ENCODE measurements at regions not wholly inside any gene's neighbourhood (a gene's known extent, or its start where the extent isn't known, plus 50 kb on each side); places are given as distances from the start of the nearest gene placed in this dataset.
"Not testable (repeated sequence)": the region's sequence is repeated elsewhere in the genome, so short reads cannot be mapped to it uniquely, and the experiment has no call there.

DNA sequence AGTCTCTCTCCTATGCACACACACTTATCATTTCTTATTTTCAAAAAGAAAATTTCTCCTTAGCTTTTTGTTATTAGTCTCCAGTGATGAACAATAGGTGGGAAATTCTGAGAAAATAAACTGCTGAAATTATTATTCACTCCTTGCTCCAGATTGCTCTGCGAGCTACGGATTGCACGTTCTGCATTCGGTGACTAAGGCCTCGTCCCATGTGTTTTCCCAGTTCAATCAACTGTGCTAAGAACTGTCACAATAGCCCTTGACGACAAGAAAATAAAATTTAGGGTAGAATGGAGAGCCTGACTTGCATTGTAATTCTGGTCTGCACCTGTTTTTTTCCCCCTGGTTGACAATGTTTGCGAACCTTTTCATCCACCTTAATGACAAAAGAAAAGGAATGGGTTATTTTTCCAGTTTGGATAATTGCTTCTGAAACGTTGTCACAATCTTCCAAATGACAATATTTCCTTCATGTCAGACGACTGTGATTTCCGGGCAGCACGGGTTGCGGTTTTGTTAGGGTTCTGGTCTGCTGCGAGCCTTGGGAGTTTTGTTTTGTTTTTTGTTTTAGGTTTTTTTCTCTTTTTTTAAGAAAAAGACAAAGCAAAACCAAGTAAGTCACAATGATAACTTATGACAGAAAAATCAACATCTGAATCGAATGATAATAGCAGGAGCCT lies 124.5 kb upstream of the NOCT start:
- DNase-seq = no peak

DNA sequence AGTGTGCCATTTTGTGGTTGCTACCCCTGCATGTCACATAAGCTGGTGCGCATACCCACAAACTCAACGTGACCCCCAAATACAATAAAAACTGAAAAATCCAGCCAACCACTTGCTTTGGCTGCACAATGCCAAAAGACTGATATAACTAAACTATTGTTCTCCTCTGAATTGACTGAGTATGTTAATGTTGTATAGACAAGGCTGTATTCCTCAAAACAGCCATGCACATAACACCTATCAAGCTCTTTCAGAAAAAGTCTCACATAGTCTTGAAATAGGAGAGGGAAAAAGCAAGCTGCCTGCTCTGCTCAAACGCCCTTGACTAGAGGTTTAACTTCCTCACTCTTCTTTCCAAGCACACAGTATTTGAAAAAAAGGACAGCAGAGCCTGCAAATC lies 126.4 kb upstream of the NOCT start:
- no peak for DNase-seq

DNA sequence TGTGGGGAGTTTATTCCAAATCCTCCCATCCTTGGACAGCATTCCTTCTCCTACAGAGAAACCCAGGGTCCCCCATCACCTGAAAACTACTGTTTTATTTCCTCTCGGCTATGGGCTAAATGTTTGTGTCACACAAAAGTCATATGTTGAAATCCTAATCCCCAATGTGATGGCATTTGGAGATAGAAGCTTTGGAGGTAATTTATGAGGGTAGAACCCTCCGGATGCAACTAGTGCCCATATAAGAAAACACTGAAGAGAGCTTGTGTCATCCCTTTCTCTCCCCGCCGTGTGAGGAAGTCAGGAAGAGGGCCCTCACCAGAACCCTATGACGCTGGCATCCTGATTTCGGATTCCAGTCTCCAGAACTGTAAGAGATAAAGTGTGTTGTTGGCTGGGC lies 127.8 kb upstream of the NOCT start:
- DNase-seq = no peak

DNA sequence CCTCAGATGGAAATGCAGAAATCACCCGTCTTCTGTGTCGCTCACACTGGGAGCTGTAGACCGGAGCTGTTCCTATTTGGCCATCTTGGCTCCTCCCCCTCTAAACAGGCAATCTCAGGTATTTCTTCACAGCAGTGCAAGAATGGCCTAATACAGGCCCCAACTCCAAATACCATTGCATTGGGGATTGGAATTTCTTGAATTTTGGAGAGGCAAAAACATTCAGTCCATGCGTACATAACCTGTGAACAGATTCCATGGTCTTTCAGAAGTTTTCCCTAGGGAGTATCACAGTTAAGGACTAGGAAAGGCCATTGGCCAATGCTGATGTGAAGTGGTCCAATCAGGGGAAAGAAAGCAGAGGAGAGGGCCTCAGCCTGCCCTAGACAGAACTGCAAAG lies 128.2 kb upstream of the NOCT start:
- no peak for DNase-seq

DNA sequence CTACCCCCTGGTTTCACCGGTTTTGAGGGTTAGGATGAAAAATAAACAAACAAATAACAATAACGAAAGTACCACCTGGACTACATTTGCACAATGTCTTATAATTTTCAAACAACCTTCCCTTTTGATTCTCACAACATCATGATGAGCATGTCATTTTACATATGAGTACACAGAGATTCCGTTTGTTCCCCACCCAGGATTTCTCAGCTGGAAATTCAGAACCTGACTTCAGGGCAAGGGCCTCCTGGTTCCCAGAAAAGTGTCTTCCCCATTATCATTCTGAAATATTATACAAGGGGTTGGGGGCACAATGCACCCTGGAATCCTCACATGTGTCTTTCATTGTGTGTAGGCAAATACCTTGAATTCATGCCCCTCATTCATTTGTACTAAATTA lies 135.8 kb upstream of the NOCT start:
- no peak for DNase-seq

DNA sequence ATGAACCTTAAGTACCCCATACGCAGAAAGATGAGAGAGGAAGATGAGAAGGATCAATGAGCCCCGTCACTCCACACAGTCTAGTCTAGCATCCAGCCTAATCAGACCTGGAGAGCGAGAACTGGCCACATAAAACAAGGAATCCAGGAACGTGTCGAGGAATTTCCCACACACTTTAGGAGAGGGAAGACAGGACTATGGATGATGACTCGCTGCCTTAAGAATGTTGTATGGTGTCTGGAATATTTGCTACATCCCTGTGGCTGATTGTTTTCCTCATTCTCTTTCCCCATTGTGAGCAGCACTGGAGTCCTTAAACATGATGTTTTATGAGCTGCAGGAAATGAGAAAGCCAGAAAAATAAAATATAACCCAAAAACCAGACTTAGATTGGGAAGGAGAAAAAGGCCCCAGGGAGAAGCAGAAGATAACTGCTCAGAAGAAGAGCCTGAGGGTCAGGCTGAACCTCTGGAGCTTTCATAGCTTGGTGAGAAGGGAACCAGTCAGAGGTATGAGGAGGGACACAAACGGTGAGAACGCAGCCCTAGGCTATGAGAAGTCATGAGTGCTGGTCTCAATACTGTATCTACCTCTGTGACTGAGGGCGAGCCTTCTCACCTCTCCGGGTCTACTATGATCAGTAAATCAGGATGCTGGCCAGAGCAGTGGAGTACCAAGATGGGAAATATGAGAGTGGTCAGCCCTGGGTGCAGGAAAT lies 139.5 kb upstream of the NOCT start:
- no peak for DNase-seq

DNA sequence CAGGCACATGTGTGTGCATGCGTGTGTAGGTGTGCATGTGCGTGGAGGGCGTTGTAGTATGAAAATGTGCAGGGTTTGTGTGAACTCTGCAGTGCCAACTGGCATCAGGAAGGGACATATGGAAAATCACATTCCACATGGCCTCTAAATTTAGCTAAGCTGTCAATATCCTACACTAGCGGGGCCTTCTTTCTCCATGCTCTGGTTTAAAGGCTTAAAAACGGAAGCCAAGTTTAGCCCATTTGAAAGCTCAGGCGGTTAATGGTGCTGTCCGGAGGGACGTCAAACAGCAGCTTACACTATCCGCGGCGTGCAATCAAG lies 144.1 kb upstream of the NOCT start:
- DNase-seq = no peak

DNA sequence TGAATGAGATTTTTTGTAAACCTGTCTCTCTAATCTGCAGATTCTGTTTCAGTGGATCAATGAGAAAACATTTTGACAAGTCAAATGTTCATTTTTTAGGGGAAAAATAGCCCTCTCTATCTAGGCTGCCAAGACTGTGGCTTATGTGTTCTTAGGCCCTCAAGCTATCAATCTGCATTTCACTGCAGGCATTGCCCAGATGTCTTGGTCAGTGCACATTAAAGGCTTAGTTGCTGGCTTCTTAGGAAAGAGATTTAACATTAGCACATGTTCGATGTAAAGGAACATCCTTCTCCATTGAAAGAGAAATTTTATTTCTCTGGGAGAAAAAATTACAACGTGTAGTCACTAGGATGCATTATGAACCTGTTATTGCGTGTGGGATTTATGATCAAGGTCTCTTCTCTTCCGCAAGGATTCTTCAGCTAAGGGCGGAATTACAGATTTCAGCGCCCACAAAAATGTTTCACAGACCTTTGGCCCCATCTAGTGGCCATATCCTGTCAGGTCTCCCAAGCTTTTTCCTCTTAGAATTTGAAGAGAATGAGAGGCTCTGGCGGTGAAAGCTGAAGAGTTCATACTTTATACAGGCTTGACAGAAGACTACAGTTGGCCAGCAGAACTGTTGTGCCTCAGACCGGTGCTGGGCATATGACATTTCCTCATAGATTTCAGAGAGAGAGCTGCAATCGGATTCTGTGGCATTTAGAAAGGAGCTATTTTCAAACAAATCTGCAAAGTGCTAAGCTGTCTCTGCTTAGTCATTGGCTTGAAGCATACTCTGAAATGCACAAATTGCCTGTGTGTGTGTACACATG lies 144.6 kb upstream of the NOCT start:
- peak; percentile 2 for DNase-seq

DNA sequence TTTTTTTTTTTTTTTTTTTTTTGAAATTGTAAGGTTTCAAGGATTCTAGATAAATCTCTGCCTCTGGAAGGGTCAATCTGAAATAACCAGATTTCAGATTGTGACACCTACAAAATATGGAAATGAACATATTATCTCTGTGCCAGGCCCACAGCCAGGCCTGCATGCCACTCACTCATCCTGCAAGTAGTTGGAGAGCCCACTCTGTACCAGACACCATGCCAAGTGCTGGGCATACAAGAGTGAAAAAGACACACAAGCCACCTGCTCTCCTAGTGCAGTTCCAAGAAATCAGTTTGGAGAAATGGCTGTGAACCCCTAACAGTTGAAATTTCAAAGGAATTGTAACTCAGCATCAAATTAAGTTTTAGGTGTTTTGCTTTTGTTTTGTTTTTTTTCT lies 145.9 kb upstream of the NOCT start:
- no peak for DNase-seq

DNA sequence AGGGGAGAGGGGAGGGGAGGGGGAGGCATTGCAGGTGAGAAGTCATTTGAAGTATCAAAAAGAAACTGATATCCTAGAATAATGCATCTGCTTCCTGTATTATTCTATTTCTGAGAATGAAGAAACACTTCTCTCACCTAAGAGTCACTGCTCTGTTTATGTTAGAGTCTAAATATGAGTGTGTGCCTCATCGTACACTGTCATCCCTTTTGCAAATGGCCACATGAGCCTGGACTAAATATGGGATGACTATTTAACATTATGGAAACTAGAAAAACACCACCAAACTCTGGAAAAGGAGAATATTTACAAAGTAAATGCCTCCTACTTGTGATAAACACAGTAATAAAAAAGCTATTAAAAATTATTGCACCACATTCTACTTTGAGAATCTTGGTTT lies 146.4 kb upstream of the NOCT start:
- no peak for DNase-seq

DNA sequence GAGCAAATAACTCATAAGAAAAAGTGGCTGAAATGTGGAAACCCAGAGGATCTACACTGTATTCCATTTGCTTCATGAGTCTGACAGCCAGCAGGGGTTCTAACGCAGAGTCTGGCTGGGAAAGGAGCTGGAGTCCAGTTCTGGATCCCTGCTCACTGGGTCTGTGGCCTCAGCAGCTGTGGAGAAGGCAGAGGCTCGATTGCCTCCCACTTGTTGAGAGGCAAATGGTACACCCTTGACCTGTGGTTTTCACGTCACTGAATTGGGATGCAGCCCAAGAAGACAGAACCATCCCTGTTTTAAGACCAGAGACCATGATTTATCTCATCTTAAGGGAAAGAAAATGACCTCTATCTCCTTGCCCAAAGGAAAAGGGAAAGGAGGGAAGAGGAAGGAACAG lies 147.0 kb upstream of the NOCT start:
- no peak for DNase-seq

DNA sequence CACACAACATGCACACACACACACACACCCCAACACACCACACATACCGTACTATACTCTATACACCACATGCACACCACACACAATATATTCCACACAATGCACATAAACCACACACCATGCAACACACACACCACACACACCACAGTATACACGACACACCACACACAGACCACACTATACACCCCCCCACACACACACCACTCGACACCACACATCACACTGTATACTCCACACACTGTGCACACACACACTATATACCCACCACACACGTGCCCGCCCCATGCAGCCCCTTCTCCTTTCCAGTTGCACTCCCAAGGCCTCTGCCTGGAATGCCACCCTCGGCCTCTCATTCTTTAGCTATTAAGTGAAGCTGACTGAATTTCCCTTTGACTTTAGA lies 148.2 kb upstream of the NOCT start:
- DNase-seq = no peak

DNA sequence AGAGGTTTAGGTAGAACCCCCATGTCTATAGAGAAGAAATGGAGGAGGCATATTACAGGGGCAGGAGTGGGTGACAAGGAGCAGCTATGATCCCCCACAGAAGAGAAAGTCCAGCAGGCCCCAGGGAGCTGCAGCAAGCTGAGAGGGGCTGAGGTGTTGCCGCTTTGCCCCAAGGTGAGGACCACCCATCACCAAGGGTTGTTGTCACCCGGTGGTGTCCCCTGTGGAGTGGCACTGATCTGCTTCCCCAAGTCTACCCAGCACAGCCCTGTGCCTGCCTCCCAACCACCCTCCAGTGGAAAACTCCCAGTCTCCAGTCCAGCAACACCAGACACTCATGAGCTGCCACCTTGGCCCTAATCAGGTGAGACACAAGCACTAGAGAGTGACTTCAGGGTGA lies 149.3 kb upstream of the NOCT start:
- DNase-seq = no peak

DNA sequence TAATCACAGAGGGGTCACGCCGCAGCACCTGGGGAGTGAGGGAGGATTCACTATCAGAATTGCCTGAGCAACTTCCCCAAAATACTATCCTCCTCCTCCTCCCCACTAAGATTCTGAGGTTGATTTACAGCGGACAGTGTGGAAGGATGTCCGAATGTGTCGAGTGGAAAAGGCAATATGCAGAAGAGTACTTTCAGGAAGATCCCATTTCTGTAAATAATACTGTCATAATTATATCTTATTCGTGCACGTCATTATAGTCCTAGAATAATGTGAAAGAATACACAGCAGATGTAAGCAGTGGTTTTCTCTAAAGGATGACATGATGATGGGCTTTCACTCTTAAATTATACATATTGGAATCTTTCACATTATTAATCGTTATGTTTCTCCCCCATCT lies 149.8 kb upstream of the NOCT start:
- DNase-seq = no peak

DNA sequence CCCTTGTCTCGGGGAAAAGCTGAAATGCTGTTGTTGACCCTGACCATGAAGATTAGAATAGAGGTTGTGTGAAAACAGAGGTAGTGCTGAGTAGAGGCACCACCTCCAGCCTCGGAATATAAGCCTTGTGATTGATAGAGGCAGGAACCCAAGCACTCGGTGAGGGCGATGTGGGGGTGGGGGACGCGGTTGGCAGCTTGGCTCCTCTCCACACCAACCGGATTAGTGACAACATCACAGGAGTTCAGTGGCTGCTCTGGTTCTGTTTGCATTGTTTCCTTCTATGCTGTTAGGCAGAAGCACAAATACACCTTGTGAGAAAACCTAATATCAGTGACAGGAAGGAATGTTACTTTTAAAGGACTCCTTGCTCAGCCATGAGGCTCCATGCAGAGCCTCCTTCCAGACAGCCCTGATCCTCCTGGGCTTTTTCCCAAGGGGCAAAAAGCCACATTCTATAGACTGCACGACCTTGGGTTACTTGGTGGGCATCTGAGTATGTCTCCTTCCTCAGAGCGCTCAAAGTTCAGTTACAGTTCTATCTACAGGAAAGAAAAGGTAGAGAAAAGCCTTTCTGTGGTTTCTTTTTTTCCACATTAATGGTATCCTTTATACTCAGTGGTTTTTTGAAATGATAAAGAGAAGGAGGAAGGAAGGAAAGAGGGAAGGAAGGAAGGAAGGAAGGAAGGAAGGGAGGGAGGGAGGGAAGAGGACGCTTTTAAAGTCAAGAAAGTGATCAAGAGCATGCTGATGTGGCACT lies 150.4 kb upstream of the NOCT start:
- no peak for DNase-seq

DNA sequence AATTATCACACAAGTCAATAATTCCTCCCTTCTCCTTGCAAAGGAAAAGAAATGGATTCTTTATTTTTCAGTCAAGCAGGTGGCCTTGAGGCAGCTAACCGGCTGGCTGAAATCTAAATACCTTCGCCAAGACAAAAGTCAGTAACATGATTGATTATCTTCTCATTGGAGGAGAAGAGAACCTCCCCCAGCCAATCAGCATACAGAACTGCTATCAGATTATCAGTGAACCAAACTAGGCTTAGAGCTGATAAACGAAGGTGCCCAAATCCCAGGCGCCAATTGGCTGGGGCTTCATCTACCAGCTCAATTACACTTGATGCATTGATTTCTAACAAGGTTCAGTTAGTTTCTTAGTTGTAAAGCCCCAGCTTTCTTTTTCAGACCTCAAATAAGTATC lies 152.4 kb upstream of the NOCT start:
- no peak for DNase-seq

DNA sequence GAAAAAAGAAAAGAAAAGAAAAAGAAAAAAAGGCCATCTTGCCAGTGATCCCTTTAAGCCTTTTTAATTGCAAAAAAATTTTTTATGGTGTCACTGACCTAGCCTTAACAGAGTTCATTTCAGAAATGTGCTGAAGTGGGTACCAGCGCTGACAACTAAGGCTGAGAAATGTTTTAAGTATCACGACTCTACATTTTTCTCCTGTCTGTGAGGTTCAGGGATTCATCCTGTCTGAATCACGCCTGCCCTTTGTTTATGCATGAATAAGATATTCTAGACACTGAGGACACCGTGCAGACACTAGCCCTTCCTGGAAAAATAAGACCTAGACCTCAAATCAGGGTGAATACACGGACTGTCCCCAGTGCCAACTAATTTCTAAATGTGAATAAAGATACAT lies 154.4 kb upstream of the NOCT start:
- no peak for DNase-seq

DNA sequence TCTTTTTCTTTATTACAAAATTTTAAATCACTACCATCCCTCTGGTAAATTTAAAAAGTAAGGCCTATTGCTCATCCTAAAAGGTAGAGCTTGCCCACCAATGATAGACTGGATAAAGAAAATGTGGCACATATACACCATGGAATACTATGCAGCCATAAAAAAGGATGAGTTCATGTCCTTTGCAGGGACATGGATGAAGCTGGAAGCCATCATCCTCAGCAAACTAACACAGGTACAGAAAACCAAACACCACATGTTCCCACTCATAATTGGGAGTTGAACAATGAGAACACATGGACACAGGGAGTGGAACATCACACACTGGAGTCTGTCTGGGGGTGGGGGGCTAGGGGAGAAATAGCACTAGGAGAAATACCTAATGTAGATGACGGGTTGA lies 155.2 kb upstream of the NOCT start:
- not testable (repeated sequence) for DNase-seq

DNA sequence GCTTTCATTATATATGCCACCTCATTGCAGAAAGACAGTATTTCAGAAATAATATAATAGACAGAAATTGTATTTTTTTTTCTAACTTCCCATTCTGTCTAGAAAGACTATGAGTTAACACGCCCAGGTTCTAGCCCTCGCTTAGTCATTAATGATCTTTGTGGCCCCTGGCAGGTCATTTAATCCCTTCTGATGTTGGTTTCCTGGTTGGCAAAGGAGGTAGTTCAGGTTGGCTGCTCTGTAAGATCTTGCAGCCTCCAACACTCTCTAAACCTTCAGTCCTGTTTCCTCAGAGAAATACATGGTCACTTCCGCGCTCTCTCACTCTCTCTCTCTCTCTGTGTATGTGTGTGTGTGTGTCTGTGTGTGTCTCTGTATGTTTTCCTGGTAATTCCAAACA lies 156.3 kb upstream of the NOCT start:
- no peak for DNase-seq

DNA sequence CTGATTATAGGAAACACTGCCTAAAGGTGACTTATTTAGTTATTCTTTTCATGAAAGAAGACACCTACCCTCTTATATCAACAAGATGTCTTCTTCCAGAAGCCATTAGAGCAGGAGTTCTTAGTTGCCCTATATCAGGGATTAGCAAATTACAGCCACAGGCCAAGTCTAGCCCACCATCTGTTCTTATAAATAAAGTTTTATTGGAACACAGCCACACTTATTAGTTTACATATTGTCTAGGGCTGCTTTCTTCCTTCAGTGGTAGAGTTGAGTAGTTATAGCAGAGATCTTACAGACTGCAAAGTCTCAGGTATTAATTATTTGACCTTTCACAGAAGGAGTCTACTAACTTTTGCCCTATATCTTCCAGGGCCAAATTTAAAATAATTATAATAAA lies 157.2 kb upstream of the NOCT start:
- no peak for DNase-seq

DNA sequence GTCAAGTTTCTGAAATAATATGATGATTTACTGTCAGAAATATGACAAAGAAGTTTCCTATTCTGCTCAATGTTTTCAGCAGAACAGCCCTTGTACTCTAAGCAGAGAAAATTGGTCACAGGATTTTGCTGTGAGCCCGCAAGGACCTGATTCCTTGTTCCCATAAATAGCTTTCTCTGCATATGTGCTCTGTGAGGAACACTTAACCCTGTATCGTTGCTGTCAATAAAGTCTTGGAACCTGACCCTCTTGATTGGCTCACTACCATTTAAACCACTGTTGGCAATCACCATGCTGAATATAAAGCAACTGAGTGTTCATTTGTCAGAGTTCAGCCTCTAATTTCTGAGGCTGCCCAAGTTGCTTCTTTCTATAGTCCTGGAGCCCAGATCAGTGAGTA lies 158.2 kb upstream of the NOCT start:
- DNase-seq = no peak

DNA sequence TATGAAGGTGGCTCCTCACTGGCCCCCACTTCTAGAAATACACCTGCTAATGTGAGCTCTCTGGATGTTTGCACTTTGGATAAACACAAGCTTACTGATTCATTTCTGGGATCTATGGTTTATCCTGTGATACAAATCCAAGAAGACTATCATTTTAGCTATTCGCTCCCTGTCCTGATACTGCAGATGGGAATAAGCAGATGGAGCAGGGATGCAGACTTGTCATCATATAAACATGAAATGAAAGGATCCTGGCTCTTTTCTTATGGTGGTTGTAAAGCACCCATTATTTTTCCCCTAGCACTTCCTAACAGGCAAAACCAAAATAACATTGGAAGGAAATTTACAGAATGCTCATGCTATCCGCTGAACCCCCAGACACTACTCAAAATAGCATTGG lies 162.9 kb upstream of the NOCT start:
- DNase-seq = no peak

All from activated effector memory CD4-positive, alpha-beta T cell treated with Interleukin-2 at 50 U/mL for 16 hours (primary cell).